IMR-90 (cell line): ENCODE measurements at regions not wholly inside any gene's neighbourhood (a gene's known extent, or its start where the extent isn't known, plus 50 kb on each side); places are given as distances from the start of the nearest gene placed in this dataset. TPM values are rescaled to one million over a fixed set of nuclear protein-coding genes. Genes with fewer than 3 reads are reported as not detected.

ENCODE experiments used
- microRNA-seq, 2 experiments: library from miRNA; stranded (forward) in 1 of 2; unstranded in 1 of 2; fragments of 10-50 nt in 1 of 2; fragments of <30 nt in 1 of 2; gene quantifications in 1 of 2; microRNA quantifications in 1 of 2; one replicate each; pipeline versions ENCODE3 to v1.1.0; 2013 to 2020; ENCODE audit not compliant: insufficient read depth in 1 of 2, insufficient read length in 1 of 2, unreplicated experiment in 1 of 2
- small RNA-seq, 5 experiments: library from RNA; depleted of rRNA; stranded (forward); fragments of <200 nt; gene quantifications; one replicate each; pipeline ENCODE3, GENCODE V24; 2012

Small RNA genes in the stretch of these regions (microRNA-seq; reads per million reads assigned to microRNA genes)
- not detected for gene RF00017 (ENCODE audit: insufficient read depth, insufficient read length)

Small RNA genes in the stretch of these regions (small RNA-seq; reads per million reads assigned to genes)
- 0 reads per million in 5 experiments for gene RF00017
